ENCODE measurements at regions not wholly inside any gene's neighbourhood (a gene's known extent, or its start where the extent isn't known, plus 50 kb on each side); places are given as distances from the start of the nearest gene placed in this dataset.

DNA sequence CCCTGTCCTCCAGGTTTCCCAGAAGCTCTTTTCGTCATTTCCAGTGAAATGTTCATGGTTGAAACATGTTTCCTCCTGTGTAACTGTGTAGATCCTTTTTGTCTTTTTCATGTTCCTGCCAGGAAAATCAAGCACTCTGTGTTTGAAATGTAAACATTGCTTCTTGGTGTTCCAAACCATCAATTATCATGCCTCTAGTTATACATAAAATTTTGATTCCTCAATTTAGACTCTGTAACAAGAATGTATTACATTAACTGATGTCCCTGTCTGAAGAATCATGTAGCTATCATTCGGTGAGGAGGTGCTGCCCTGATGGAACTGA is 546.3 kb upstream of the CITED2 start:
- Histone ChIP-seq H3K4me3 (no peak overlapping the region), H3K4me1 (peaks cover 0 to 11% (median 0%) of the 10 kb centered on the region in 12 donors), H3K36me3 (no peaks in the 10 kb centered on the region), H3K27ac (peak overlapping the region in 1 of 12 donors; percentile 69), H3K9me3 (no peaks in the 10 kb centered on the region), H3K27me3 (no peaks in the 10 kb centered on the region)
- ATAC-seq (no peak), DNase-seq (no peak)
- TF ChIP-seq, protein P1, sequence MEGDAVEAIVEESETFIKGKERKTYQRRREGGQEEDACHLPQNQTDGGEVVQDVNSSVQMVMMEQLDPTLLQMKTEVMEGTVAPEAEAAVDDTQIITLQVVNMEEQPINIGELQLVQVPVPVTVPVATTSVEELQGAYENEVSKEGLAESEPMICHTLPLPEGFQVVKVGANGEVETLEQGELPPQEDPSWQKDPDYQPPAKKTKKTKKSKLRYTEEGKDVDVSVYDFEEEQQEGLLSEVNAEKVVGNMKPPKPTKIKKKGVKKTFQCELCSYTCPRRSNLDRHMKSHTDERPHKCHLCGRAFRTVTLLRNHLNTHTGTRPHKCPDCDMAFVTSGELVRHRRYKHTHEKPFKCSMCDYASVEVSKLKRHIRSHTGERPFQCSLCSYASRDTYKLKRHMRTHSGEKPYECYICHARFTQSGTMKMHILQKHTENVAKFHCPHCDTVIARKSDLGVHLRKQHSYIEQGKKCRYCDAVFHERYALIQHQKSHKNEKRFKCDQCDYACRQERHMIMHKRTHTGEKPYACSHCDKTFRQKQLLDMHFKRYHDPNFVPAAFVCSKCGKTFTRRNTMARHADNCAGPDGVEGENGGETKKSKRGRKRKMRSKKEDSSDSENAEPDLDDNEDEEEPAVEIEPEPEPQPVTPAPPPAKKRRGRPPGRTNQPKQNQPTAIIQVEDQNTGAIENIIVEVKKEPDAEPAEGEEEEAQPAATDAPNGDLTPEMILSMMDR (IDR thresholded peaks at IDR 0.05): no peak
- no peak for TF ChIP-seq POLR2A (IDR thresholded peaks at IDR 0.05)
- intact Hi-C loops (cut with DNase I): no loop called here
- 71 to 81% (median 75%) methylated on average over 2 of the region's 2 CpGs for WGBS, 4 donors

DNA sequence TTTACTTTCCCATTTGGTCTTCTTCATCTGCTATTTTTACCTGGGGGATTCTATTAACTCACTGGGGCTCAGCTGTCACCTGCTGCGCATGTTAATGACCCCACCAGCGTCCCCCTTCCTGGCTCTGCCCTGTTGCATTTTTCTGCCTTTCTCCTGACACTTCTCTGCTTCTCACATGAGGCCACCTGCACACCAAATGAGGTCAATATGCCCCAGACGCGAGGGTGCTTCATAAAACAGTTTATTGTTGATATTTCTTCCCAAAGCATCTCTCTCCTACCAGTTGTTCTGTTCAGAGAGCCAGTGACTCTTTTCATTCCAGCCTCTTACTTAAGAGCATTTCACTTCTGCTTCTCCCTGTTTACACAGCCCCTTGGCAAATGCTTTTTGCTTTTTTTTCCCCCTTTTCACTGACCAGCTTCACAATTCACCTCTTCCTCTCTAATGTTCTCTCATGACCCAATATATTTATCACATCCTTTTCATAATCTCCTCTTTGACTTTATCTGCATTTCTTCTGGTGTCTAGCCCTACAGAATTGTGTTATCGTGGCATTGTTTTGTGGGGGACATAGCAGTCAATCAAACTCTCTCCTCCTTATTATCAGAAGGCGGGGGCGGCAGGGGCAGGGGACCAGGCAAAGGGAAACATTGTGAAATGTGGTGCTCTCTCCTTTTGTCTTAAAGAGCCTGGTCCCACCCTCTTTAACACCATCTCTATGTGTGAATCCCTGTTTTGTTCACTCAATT is 545.8 kb upstream of the CITED2 start:
- ATAC-seq: no peak
- TF ChIP-seq, protein P1 (IDR thresholded peaks at IDR 0.05): no peak
- no peak for TF ChIP-seq POLR2A (IDR thresholded peaks at IDR 0.05)
- H3K27me3 ChIP-seq: no peaks in the 10 kb centered on the region
- no peak for DNase-seq
- H3K4me3 ChIP-seq: peak overlapping the region in 1 of 12 donors; percentile 23
- intact Hi-C loops (cut with DNase I): no loop called here
- 55 to 64% (median 62%) methylated on average over 7 of the region's 7 CpGs for WGBS, 4 donors
- H3K4me1 ChIP-seq: peaks cover 0 to 11% (median 0%) of the 10 kb centered on the region in 12 donors
- no peaks in the 10 kb centered on the region for H3K9me3 ChIP-seq
- no peaks in the 10 kb centered on the region for H3K36me3 ChIP-seq
- peak overlapping the region in 1 of 12 donors; percentile 69 for H3K27ac ChIP-seq

DNA sequence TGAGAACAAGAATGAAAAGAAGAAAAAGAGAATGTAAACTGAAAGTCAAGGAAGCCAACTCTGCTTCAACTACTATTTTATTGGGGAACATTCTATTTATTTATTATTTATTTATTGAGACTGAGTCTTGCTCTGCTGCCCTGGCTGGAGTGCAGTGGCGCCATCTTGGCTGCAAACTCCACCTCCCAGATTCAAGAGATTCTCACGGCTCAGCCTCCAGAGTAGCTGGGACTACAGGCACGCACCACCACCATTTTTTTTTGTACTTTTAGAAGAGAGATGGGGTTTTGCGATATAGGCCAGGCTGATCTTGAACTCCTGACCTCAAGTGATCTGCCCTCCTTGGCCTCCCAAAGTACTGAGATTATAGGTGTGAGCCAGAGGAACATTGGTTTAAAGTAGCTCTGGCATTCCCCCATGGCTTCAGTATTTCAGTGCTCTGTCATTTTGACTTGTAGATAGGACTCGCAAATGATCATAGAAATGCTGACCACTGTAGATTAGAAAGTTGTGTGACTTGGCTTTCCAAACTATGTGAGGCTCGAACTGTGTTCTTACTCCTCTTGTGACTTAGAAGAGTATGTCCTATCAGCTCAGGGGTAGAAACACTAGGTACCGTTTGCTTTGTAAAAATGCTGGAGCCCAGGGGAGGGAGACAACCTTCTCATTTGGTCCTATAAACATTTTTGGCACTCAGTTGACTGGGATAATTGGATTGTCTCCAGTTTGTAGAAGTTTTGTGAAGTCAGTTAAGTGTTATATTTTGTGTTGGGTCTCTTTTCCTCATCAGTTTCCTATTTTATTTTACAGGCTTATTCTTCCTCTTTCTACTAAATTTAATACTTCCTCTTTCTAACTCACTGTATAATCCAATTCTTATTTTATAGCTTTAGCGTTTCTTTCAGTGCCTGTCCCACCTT is 544.9 kb upstream of the CITED2 start:
- 67 to 72% (median 71%) methylated on average over 8 of the region's 8 CpGs for WGBS, 4 donors
- Histone ChIP-seq H3K36me3 (no peaks in the 10 kb centered on the region), H3K4me3 (peak overlapping the region in 1 of 12 donors; percentile 23), H3K9me3 (peaks cover 0 to 5% (median 0%) of the 10 kb centered on the region in 12 donors), H3K27ac (peak overlapping the region in 1 of 12 donors; percentile 69), H3K4me1 (peaks cover 0 to 11% (median 0%) of the 10 kb centered on the region in 12 donors), H3K27me3 (no peaks in the 10 kb centered on the region)
- no peak for TF ChIP-seq POLR2A (IDR thresholded peaks at IDR 0.05)
- TF ChIP-seq, protein P1 (IDR thresholded peaks at IDR 0.05): no peak
- ATAC-seq (peak in 1 of 4 donors; percentile 28), DNase-seq (no peak)
- intact Hi-C loops (cut with DNase I): no loop called here

All from heart left ventricle (tissue), 16 donors.